ENCODE measurements at regions not wholly inside any gene's neighbourhood (a gene's known extent, or its start where the extent isn't known, plus 50 kb on each side); places are given as distances from the start of the nearest gene placed in this dataset.
"Not testable (repeated sequence)": the region's sequence is repeated elsewhere in the genome, so short reads cannot be mapped to it uniquely, and the experiment has no call there.

- DNase-seq: peak; percentile 1 to 95 (median 83)
Measured at GRCh38 chr10:42367532-42368230, 270.7 kb downstream of the ZNF33B start.

GRCh38 chr10:42351745-42352144 lies 286.6 kb downstream of the ZNF33B start:
- DNase-seq: no peak

GRCh38 chr10:42336593-42337337 lies 301.6 kb downstream of the ZNF33B start:
- DNase-seq: not testable (repeated sequence)

- not testable (repeated sequence) for DNase-seq
Measured at GRCh38 chr10:42335653-42336296, 302.6 kb downstream of the ZNF33B start.

- no peak for DNase-seq
Measured at GRCh38 chr10:42304341-42304740, 334.0 kb downstream of the ZNF33B start.

GRCh38 chr10:42281896-42282295 lies 356.5 kb downstream of the ZNF33B start:
- DNase-seq: not testable (repeated sequence)

- not testable (repeated sequence) for DNase-seq
Measured at GRCh38 chr10:42269788-42270187, 368.6 kb downstream of the ZNF33B start.

- DNase-seq: not testable (repeated sequence)
Measured at GRCh38 chr10:42263259-42263658, 375.1 kb downstream of the ZNF33B start.

GRCh38 chr10:42243002-42243401 lies 395.4 kb downstream of the ZNF33B start:
- DNase-seq: not testable (repeated sequence)

- no peak for DNase-seq
Measured at GRCh38 chr10:42242135-42242805, 396.1 kb downstream of the ZNF33B start.

- not testable (repeated sequence) for DNase-seq
Measured at GRCh38 chr10:42236401-42236800, 402.0 kb downstream of the ZNF33B start.

- not testable (repeated sequence) for DNase-seq
Measured at GRCh38 chr10:42235736-42236135, 402.6 kb downstream of the ZNF33B start.

- DNase-seq: not testable (repeated sequence)
Measured at GRCh38 chr10:42235241-42235640, 403.1 kb downstream of the ZNF33B start.

- DNase-seq: not testable (repeated sequence)
Measured at GRCh38 chr10:42234506-42234905, 403.9 kb downstream of the ZNF33B start.

GRCh38 chr10:42233461-42234206 lies 404.7 kb downstream of the ZNF33B start:
- not testable (repeated sequence) for DNase-seq

- DNase-seq: not testable (repeated sequence)
Measured at GRCh38 chr10:42232955-42233354, 405.4 kb downstream of the ZNF33B start.

GRCh38 chr10:42230812-42231211 lies 407.6 kb downstream of the ZNF33B start:
- not testable (repeated sequence) for DNase-seq

- DNase-seq: not testable (repeated sequence)
Measured at GRCh38 chr10:42230115-42230514, 408.3 kb downstream of the ZNF33B start.

- DNase-seq: not testable (repeated sequence)
Measured at GRCh38 chr10:42227859-42228258, 410.5 kb downstream of the ZNF33B start.

GRCh38 chr10:42193588-42193987 lies 444.8 kb downstream of the ZNF33B start:
- DNase-seq: not testable (repeated sequence)

GRCh38 chr10:42192450-42192849 lies 445.9 kb downstream of the ZNF33B start:
- peak in 3 of 56 donors; percentile 2 to 41 (median 6) for DNase-seq

All from amygdala (tissue), 56 donors.